DND-41 (cell line): ENCODE measurements at regions not wholly inside any gene's neighbourhood (a gene's known extent, or its start where the extent isn't known, plus 50 kb on each side); places are given as distances from the start of the nearest gene placed in this dataset.

Experiments used
- ATAC-seq: fragments of 200-7000 bp; cut with Tn5 transposase; 3 replicates; pipeline ENCODE4 v1.9.1; 2021; ENCODE audit warnings: low read depth; ENCODE audit not compliant: insufficient read depth
- DNase-seq: peaks from one replicate; pipeline ENCODE4 v3.0.0-alpha.2; 2020
- H2AFZ ChIP-seq: 2 replicates; pipeline ENCODE4 v1.6.0; 2012; ENCODE audit warnings: low read depth, low read length
- H3K27ac ChIP-seq: 2 replicates; pipeline ENCODE4 v1.5.1; 2012; ENCODE audit warnings: low read length, inconsistent platforms
- H3K27me3 ChIP-seq: fragments of 200-600 bp; sonication (generic); 2 replicates; pipeline ENCODE4 v1.6.0; 2012; ENCODE audit warnings: low read length, mild to moderate bottlenecking, inconsistent platforms; ENCODE audit not compliant: insufficient read depth, poor library complexity
- H3K36me3 ChIP-seq: 2 replicates; pipeline ENCODE4 v1.5.1; 2012; ENCODE audit warnings: low read length, inconsistent platforms; ENCODE audit not compliant: insufficient read depth
- H3K4me1 ChIP-seq: 2 replicates; pipeline ENCODE4 v1.5.1; 2012; ENCODE audit warnings: mild to moderate bottlenecking, low read length; ENCODE audit not compliant: insufficient read depth
- H3K4me2 ChIP-seq: 2 replicates; pipeline ENCODE4 v1.6.0; 2012; ENCODE audit warnings: mild to moderate bottlenecking, moderate library complexity, low read length, inconsistent platforms; ENCODE audit not compliant: insufficient read depth
- H3K4me3 ChIP-seq, 2 experiments: fragments of 200-600 bp in 1 of 2; shearing (Covaris generic) in 1 of 2; 2 replicates each; pipeline ENCODE4 v1.5.1; 2012 to 2016; ENCODE audit warnings: inconsistent platforms in 2 of 2, low read length in 2 of 2, mild to moderate bottlenecking in 2 of 2, low read depth in 1 of 2, moderate library complexity in 1 of 2
- H3K79me2 ChIP-seq: 2 replicates; pipeline ENCODE4 v1.6.0; 2012; ENCODE audit warnings: low read length, inconsistent platforms; ENCODE audit not compliant: insufficient read depth
- H3K9ac ChIP-seq: 2 replicates; pipeline ENCODE4 v1.6.0; 2012; ENCODE audit warnings: low read depth, mild to moderate bottlenecking, inconsistent platforms, low read length, moderate library complexity
- H3K9me3 ChIP-seq: 2 replicates; pipeline ENCODE4 v1.5.1; 2012; ENCODE audit warnings: low read length, moderate library complexity, mild to moderate bottlenecking, inconsistent platforms; ENCODE audit not compliant: insufficient read depth, severe bottlenecking
- H4K20me1 ChIP-seq: 2 replicates; pipeline ENCODE4 v1.6.0; 2012; ENCODE audit warnings: low read length; ENCODE audit not compliant: insufficient read depth
- EZH2 ChIP-seq: IDR thresholded peaks from 3 replicates; pipeline ENCODE4 v1.6.1; 2012; ENCODE audit warnings: borderline replicate concordance, low read depth, mild to moderate bottlenecking, moderate library complexity, low read length, inconsistent platforms; ENCODE audit not compliant: severe bottlenecking
- TF ChIP-seq, protein P1 (sequence below): IDR thresholded peaks from 2 replicates; pipeline ENCODE4 v1.5.1; 2012; ENCODE audit warnings: borderline replicate concordance, low read length, moderate library complexity, mild to moderate bottlenecking; ENCODE audit not compliant: poor library complexity, severe bottlenecking; ENCODE audit errors: extremely low read depth

DNA sequence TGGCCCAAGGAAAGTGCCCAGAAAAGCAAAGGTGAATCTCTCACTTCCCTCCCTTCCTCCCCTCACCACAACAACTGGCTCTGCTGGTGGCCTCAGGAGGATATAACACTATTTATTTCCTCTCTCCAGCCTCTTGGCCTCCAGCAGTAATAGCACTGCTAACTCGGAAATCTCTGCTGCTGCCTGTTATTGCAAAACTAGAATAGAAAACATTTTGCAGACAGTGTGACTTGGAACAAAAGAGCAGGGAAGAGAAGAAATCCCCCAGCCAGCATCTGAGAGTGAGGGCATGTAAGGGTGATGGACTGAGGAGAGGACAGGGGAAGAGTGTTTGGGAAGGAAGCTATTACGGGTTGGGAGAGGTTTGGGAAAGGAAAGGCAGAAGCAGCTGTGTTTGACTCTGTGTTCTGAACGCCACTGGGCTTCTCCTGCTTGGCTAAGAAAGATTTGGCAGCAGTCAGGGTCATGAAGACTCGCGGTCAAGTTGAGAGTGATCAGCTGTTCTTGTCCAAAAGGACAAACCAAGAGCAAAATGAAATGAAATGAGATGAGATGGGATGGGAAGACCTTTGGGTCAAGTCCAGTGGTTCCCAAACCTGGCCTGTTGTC lies 81.0 kb upstream of the SNX9 start:
- H3K4me3 ChIP-seq, result no peak overlapping the region
- H3K79me2 ChIP-seq, result no peaks in the 10 kb centered on the region
- no peaks in the 10 kb centered on the region for H3K36me3 ChIP-seq
- H3K27ac ChIP-seq, result no peak overlapping the region
- no peaks in the 10 kb centered on the region for H4K20me1 ChIP-seq
- H3K4me1 ChIP-seq, result no peaks in the 10 kb centered on the region
- H3K27me3 ChIP-seq, result no peaks in the 10 kb centered on the region
- DNase-seq, result no peak
- no peak overlapping the region for H2AFZ ChIP-seq
- no peak overlapping the region for H3K9ac ChIP-seq
- H3K4me2 ChIP-seq, result no peak overlapping the region
- ATAC-seq, result no peak
- no peaks in the 10 kb centered on the region for H3K9me3 ChIP-seq
- TF ChIP-seq, protein P1, sequence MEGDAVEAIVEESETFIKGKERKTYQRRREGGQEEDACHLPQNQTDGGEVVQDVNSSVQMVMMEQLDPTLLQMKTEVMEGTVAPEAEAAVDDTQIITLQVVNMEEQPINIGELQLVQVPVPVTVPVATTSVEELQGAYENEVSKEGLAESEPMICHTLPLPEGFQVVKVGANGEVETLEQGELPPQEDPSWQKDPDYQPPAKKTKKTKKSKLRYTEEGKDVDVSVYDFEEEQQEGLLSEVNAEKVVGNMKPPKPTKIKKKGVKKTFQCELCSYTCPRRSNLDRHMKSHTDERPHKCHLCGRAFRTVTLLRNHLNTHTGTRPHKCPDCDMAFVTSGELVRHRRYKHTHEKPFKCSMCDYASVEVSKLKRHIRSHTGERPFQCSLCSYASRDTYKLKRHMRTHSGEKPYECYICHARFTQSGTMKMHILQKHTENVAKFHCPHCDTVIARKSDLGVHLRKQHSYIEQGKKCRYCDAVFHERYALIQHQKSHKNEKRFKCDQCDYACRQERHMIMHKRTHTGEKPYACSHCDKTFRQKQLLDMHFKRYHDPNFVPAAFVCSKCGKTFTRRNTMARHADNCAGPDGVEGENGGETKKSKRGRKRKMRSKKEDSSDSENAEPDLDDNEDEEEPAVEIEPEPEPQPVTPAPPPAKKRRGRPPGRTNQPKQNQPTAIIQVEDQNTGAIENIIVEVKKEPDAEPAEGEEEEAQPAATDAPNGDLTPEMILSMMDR, result no peak
- TF ChIP-seq EZH2, result no peak

DNA sequence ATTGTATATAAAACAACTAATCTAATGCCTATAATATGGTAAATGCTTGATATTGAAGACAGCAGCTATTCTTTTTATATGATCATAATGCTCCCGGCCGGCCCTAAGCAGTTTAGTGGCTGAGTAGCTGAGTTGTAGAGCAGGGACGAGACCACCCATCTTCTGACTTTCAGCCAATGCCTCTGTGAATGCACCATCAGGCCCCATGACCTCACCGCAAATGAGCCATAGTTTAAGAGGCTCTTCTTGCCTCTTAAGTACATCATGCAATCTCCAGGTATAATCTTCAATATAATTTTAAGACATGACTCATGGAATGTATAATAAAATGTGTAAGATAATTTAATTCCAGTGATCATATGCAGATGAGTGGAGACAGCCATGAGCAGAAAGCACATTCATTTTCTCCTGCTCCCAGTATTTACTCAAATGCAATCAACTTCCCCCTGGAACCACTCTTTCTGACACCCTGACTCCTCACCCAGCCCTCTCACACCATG lies 78.9 kb upstream of the SNX9 start:
- no peaks in the 10 kb centered on the region for H3K79me2 ChIP-seq
- DNase-seq (no peak), ATAC-seq (no peak)
- no peaks in the 10 kb centered on the region for H4K20me1 ChIP-seq
- no peak overlapping the region for H3K4me2 ChIP-seq
- no peaks in the 10 kb centered on the region for H3K9me3 ChIP-seq
- TF ChIP-seq EZH2, result no peak
- no peak overlapping the region for H3K9ac ChIP-seq
- H3K27me3 ChIP-seq, result no peaks in the 10 kb centered on the region
- no peak overlapping the region for H3K4me3 ChIP-seq
- no peak overlapping the region for H3K27ac ChIP-seq
- H3K36me3 ChIP-seq, result no peaks in the 10 kb centered on the region
- no peak overlapping the region for H2AFZ ChIP-seq
- H3K4me1 ChIP-seq, result no peaks in the 10 kb centered on the region

DNA sequence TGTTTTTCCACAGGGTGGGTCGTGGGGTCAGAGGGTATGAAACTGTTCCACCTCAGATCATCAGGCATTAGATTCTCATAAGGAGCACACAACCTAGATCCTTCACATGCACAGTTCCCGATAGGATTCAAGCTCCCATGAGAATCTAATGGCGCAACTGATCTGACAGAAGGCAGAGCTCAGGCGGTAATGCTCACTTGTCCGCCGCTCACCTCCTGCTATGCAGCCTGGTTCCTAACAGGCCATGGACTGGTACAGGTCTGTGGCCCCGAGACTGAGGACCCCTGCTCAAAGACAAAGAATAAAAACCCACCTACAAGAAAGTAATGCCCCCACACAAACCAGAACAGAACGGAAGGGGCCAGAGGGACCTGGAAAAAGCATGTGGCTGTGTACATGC lies 76.1 kb upstream of the SNX9 start:
- Histone ChIP-seq H3K4me1 (no peaks in the 10 kb centered on the region), H3K4me3 (no peak overlapping the region), H3K4me2 (no peak overlapping the region), H3K27ac (no peak overlapping the region), H3K27me3 (no peaks in the 10 kb centered on the region), H2AFZ (no peak overlapping the region), H3K9me3 (no peaks in the 10 kb centered on the region), H4K20me1 (no peaks in the 10 kb centered on the region), H3K79me2 (no peaks in the 10 kb centered on the region), H3K9ac (no peak overlapping the region), H3K36me3 (no peaks in the 10 kb centered on the region)
- no peak for DNase-seq
- ATAC-seq, result no peak
- no peak for TF ChIP-seq EZH2
- TF ChIP-seq, protein P1, result no peak

DNA sequence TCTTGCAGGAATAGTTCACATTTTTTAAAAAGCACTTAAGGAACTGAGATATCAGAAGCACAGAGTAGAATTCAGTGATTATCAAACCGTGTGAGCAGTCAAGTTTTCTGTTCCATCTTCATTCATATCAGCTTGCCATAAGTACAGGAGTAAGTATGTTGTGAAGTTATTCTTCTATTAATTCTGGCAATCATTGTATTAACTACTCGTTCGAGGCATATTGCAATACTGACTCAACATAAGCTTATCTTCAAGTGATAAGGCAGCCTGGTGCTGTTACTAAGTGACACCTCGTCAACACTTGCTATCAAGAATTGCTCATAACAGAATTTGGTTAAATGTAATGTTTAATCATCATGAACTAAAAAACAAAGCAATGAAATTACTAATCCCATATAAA lies 75.7 kb upstream of the SNX9 start:
- Histone ChIP-seq H3K36me3 (no peaks in the 10 kb centered on the region), H3K4me2 (no peak overlapping the region), H3K27ac (no peak overlapping the region), H3K79me2 (no peaks in the 10 kb centered on the region), H3K9me3 (no peaks in the 10 kb centered on the region), H3K27me3 (no peaks in the 10 kb centered on the region), H3K9ac (no peak overlapping the region), H4K20me1 (no peaks in the 10 kb centered on the region), H3K4me3 (no peak overlapping the region), H2AFZ (no peak overlapping the region), H3K4me1 (no peaks in the 10 kb centered on the region)
- no peak for DNase-seq
- no peak for ATAC-seq
- TF ChIP-seq EZH2, result no peak
- TF ChIP-seq, protein P1, result no peak
